ENCODE measurements at regions not wholly inside any gene's neighbourhood (a gene's known extent, or its start where the extent isn't known, plus 50 kb on each side); places are given as distances from the start of the nearest gene placed in this dataset.

- 82% methylated on average over 3 of the region's 3 CpGs for WGBS
- Histone ChIP-seq H3K36me3 (ENCODE audit: control insufficient read depth in 4 of 4, insufficient read depth in 3 of 4, low read depth in 1 of 4, low read length in 3 of 4) (no peaks in the 10 kb centered on the region), H3K27ac (ENCODE audit: low read depth in 1 of 2, low read length in 2 of 2) (no peak overlapping the region), H3K9ac (ENCODE audit: low read depth in 1 of 2, low read length in 2 of 2) (no peak overlapping the region), H3K27me3 (ENCODE audit: control insufficient read depth in 4 of 4, insufficient read depth in 4 of 4, low read length in 3 of 4) (no peaks in the 10 kb centered on the region), H3K4me3 (ENCODE audit: low read depth in 1 of 3, low read length in 3 of 3) (no peak overlapping the region), H3K9me3 (ENCODE audit: control insufficient read depth in 4 of 4, low read length in 3 of 4) (peaks cover 0 to 1% (median 0%) of the 10 kb centered on the region in 4 donors), H3K4me1 (ENCODE audit: control insufficient read depth in 4 of 4, insufficient read depth in 4 of 4, low read length in 3 of 4) (no peaks in the 10 kb centered on the region)
- DNase-seq (ENCODE audit: low spot score): no peak
- TF ChIP-seq FOXA1 (IDR thresholded peaks at IDR 0.05): no peak
Measured at GRCh38 chr2:223148516-223148915, 96.5 kb downstream of the KCNE4 start.

DNA sequence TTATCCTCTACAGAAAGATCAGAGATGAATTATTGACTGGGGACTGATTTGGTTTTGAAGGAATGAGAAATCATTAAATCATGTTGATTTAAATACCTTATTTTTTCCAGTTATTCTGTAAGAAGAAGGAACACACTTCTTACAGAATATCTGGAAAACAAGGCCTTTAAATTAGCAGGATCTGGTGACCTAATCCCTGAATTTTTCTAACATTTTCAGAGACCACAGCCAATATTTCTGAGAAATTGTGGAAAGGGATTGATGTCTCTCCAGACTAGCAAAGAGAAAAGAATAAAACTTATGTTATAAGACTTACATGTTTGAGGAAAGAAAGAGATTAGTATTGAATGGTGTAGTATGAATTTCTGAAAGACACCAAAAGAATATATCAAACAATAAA, 104.0 kb downstream of the KCNE4 start:
- no peak overlapping the region for H3K9ac ChIP-seq (ENCODE audit: low read depth in 1 of 2, low read length in 2 of 2)
- H3K4me3 ChIP-seq (ENCODE audit: low read depth in 1 of 3, low read length in 3 of 3): no peak overlapping the region
- H3K27ac ChIP-seq (ENCODE audit: low read depth in 1 of 2, low read length in 2 of 2): no peak overlapping the region
- DNase-seq (ENCODE audit: low spot score): no peak
- TF ChIP-seq EGR1 (IDR thresholded peaks at IDR 0.05; ENCODE audit: low read depth in 2 of 2) (no peak), JUND (IDR thresholded peaks at IDR 0.05) (no peak), TAF1 (conservative IDR thresholded peaks at IDR 0.05) (no peak), SP1 (IDR thresholded peaks at IDR 0.05) (no peak), RXRA (IDR thresholded peaks at IDR 0.05) (no peak), RAD21 (IDR thresholded peaks at IDR 0.05) (no peak), MAX (IDR thresholded peaks at IDR 0.05) (no peak), HNF4A (conservative IDR thresholded peaks at IDR 0.05) (no peak), ZBTB33 (IDR thresholded peaks at IDR 0.05) (no peak), NR2F2 (IDR thresholded peaks at IDR 0.05) (no peak), YY1 (IDR thresholded peaks at IDR 0.05) (no peak), FOXA1 (IDR thresholded peaks at IDR 0.05) (no peak), CTCF (IDR thresholded peaks at IDR 0.05; ENCODE audit: low read depth, low read length, missing input control) (no peak), REST (IDR thresholded peaks at IDR 0.05) (no peak), FOXA2 (IDR thresholded peaks at IDR 0.05) (no peak), GABPA (IDR thresholded peaks at IDR 0.05 in 1 of 2, conservative IDR thresholded peaks at IDR 0.05 in 1 of 2) (no peak), HNF4G (IDR thresholded peaks at IDR 0.05) (no peak)
- TF ChIP-seq, protein P1, sequence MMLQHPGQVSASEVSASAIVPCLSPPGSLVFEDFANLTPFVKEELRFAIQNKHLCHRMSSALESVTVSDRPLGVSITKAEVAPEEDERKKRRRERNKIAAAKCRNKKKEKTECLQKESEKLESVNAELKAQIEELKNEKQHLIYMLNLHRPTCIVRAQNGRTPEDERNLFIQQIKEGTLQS (IDR thresholded peaks at IDR 0.05): no peak
- no peaks in the 10 kb centered on the region for H3K4me1 ChIP-seq (ENCODE audit: control insufficient read depth in 4 of 4, insufficient read depth in 4 of 4, low read length in 3 of 4)
- no peaks in the 10 kb centered on the region for H3K36me3 ChIP-seq (ENCODE audit: control insufficient read depth in 4 of 4, insufficient read depth in 3 of 4, low read depth in 1 of 4, low read length in 3 of 4)
- H3K27me3 ChIP-seq (ENCODE audit: control insufficient read depth in 4 of 4, insufficient read depth in 4 of 4, low read length in 3 of 4): peaks cover 0 to 5% (median 0%) of the 10 kb centered on the region in 4 donors
- no peaks in the 10 kb centered on the region for H3K9me3 ChIP-seq (ENCODE audit: control insufficient read depth in 4 of 4, low read length in 3 of 4)

All from liver (tissue), 8 donors.